HepG2 (cell line): ENCODE measurements at regions not wholly inside any gene's neighbourhood (a gene's known extent, or its start where the extent isn't known, plus 50 kb on each side); places are given as distances from the start of the nearest gene placed in this dataset.

Source experiments
- ARNT ChIP-seq: fragments of 450-650 bp; IDR thresholded peaks from 2 replicates; pipeline ENCODE4 v1.6.1; 2017
- EZH2 ChIP-seq: conservative IDR thresholded peaks from 2 replicates; pipeline ENCODE4 v1.6.1; 2012; ENCODE audit warnings: mild to moderate bottlenecking, low read depth, low read length, moderate library complexity
- FLYWCH1 ChIP-seq: sonication (generic); formaldehyde crosslinking; IDR thresholded peaks from 2 replicates; pipeline ENCODE4 v1.8.1; 2023; ENCODE audit warnings: mild to moderate bottlenecking, missing genetic modification reagents
- FUBP1 ChIP-seq: sonication (generic); formaldehyde crosslinking; IDR thresholded peaks from 2 replicates; pipeline ENCODE4 v1.5.1; 2020; ENCODE audit warnings: missing genetic modification reagents, mild to moderate bottlenecking, borderline replicate concordance
- GTF2F1 ChIP-seq: fragments of 150-350 bp; IDR thresholded peaks from 2 replicates; pipeline ENCODE4 v1.6.1; 2014; ENCODE audit warnings: low read length
- HNRNPL ChIP-seq: fragments of 200-400 bp; formaldehyde crosslinking; IDR thresholded peaks from 2 replicates; pipeline ENCODE4 v1.6.1; 2017; ENCODE audit warnings: mild to moderate bottlenecking, low read depth, low read length
- KDM3A ChIP-seq: IDR thresholded peaks from 2 replicates; pipeline ENCODE4 v1.6.1; 2018; ENCODE audit warnings: low read depth, missing compliant biosample characterization
- RCOR2 ChIP-seq: IDR thresholded peaks from 2 replicates; pipeline ENCODE4 v1.6.1; 2016; ENCODE audit warnings: missing biosample characterization, missing genetic modification reagents
- REST ChIP-seq, 2 experiments: IDR thresholded peaks; 2 replicates each; pipeline ENCODE4 v1.6.1; 2011 to 2012; ENCODE audit warnings: low read length in 2 of 2, borderline replicate concordance in 1 of 2, low read depth in 1 of 2, mild to moderate bottlenecking in 1 of 2, moderate library complexity in 1 of 2
- SKIL ChIP-seq: sonication (generic); formaldehyde crosslinking; IDR thresholded peaks from 2 replicates; pipeline ENCODE4 v1.8.0; 2022; ENCODE audit warnings: missing genetic modification reagents, mild to moderate bottlenecking, moderate library complexity, borderline replicate concordance
- YY1 ChIP-seq: IDR thresholded peaks from 2 replicates; pipeline ENCODE4 v1.6.1; 2011; ENCODE audit warnings: low read length, low read depth, moderate library complexity, mild to moderate bottlenecking; ENCODE audit not compliant: insufficient read depth, insufficient replicate concordance
- ZNF660 ChIP-seq: sonication (generic); formaldehyde crosslinking; IDR thresholded peaks from 2 replicates; pipeline ENCODE4 v1.5.1; 2020; ENCODE audit warnings: mild to moderate bottlenecking, low read depth, missing genetic modification reagents, borderline replicate concordance
- TF ChIP-seq, protein P1 (sequence below): sonication (generic); formaldehyde crosslinking; IDR thresholded peaks from 2 replicates; pipeline ENCODE4 v1.5.0; 2020; ENCODE audit warnings: mild to moderate bottlenecking, missing genetic modification reagents, moderate library complexity
- TF ChIP-seq, protein P2 (sequence below): IDR thresholded peaks from 2 replicates; pipeline ENCODE4 v1.6.1; 2016; ENCODE audit warnings: low read depth, borderline replicate concordance

- no peak for TF ChIP-seq YY1
- TF ChIP-seq GTF2F1 = no peak
- TF ChIP-seq, protein P1, sequence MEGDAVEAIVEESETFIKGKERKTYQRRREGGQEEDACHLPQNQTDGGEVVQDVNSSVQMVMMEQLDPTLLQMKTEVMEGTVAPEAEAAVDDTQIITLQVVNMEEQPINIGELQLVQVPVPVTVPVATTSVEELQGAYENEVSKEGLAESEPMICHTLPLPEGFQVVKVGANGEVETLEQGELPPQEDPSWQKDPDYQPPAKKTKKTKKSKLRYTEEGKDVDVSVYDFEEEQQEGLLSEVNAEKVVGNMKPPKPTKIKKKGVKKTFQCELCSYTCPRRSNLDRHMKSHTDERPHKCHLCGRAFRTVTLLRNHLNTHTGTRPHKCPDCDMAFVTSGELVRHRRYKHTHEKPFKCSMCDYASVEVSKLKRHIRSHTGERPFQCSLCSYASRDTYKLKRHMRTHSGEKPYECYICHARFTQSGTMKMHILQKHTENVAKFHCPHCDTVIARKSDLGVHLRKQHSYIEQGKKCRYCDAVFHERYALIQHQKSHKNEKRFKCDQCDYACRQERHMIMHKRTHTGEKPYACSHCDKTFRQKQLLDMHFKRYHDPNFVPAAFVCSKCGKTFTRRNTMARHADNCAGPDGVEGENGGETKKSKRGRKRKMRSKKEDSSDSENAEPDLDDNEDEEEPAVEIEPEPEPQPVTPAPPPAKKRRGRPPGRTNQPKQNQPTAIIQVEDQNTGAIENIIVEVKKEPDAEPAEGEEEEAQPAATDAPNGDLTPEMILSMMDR (CRISPR knock-in tag) = peak; percentile 36
- TF ChIP-seq RCOR2 (CRISPR knock-in tag) = no peak
- TF ChIP-seq REST (IDR thresholded peaks at IDR 0.05; ENCODE audit: borderline replicate concordance in 1 of 2, low read depth in 1 of 2, low read length in 2 of 2) = no peak
- TF ChIP-seq ARNT = no peak
- TF ChIP-seq FLYWCH1 = no peak
- TF ChIP-seq KDM3A (CRISPR knock-in tag) = no peak
- no peak for TF ChIP-seq ZNF660 (CRISPR knock-in tag)
- TF ChIP-seq EZH2 = no peak
- no peak for TF ChIP-seq HNRNPL
- TF ChIP-seq, protein P2, sequence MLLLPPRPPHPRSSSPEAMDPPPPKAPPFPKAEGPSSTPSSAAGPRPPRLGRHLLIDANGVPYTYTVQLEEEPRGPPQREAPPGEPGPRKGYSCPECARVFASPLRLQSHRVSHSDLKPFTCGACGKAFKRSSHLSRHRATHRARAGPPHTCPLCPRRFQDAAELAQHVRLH = no peak
- TF ChIP-seq FUBP1 (CRISPR knock-in tag) = no peak
- no peak for TF ChIP-seq SKIL (CRISPR knock-in tag)
Measured at GRCh38 chr17:71760062-71760720, 360.6 kb upstream of the SOX9 start.
